Hepatic stellate cell (primary cell): ENCODE measurements at regions not wholly inside any gene's neighbourhood (a gene's known extent, or its start where the extent isn't known, plus 50 kb on each side); places are given as distances from the start of the nearest gene placed in this dataset.
A peak's percentile ranks its signal among the peaks of the same experiment; 100 is the strongest.

Experiments
- DNase-seq: peaks from one replicate; pipeline ENCODE4 v3.0.0; 2011; ENCODE audit warnings: low spot score

GRCh38 chr5:68407311-68408239 lies 192.0 kb downstream of the PIK3R1 start:
- no peak for DNase-seq

GRCh38 chr5:68408345-68408871 lies 192.9 kb downstream of the PIK3R1 start:
- DNase-seq, result no peak

GRCh38 chr5:68409259-68409658 lies 193.7 kb downstream of the PIK3R1 start:
- peak; percentile 34 for DNase-seq

DNA sequence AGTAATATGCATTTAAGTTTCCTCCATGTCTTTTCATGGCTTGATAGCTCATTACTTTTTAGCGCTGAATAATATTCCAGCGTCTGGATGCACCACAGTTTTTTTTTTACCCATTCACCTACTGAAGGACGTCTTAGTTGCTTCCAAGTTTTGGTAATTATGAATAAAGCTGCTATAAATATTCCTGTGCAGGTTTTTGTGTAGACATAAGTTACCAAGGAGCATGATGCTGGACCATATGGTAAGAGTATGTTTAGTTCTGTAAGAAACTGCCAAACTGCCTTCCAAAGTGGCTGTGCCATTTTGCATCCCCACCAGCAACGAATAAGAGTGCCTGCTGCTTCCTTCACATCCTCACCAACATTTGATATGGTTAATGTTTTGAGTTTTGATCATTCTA lies 195.6 kb downstream of the PIK3R1 start:
- DNase-seq, result no peak

- DNase-seq, result no peak
These were observed 199.9 kb downstream of the PIK3R1 start for GRCh38 chr5:68415177-68416085.

DNA sequence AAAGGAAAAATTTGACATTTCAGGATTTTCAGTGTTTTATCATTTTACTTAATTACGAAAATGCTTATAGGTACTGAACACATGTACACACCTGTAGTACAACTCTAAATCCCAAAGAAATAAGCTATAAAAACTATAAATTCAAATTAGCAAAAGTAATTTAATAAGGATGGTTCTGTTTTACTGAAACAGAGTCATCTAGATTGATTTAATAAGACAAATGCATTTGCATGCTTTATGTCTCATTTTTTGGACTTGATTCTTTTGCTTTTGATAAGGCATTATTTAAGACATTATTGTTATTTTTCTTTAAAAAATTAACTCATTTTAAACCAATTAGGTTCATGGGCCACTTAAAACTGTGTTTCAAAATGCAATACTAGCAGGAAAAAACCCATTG lies 201.2 kb downstream of the PIK3R1 start:
- no peak for DNase-seq

GRCh38 chr5:68418201-68418600 lies 202.6 kb downstream of the PIK3R1 start:
- peak; percentile 37 for DNase-seq

GRCh38 chr5:68418680-68419079 lies 203.1 kb downstream of the PIK3R1 start:
- no peak for DNase-seq

GRCh38 chr5:68419081-68419636 lies 203.6 kb downstream of the PIK3R1 start:
- no peak for DNase-seq

DNA sequence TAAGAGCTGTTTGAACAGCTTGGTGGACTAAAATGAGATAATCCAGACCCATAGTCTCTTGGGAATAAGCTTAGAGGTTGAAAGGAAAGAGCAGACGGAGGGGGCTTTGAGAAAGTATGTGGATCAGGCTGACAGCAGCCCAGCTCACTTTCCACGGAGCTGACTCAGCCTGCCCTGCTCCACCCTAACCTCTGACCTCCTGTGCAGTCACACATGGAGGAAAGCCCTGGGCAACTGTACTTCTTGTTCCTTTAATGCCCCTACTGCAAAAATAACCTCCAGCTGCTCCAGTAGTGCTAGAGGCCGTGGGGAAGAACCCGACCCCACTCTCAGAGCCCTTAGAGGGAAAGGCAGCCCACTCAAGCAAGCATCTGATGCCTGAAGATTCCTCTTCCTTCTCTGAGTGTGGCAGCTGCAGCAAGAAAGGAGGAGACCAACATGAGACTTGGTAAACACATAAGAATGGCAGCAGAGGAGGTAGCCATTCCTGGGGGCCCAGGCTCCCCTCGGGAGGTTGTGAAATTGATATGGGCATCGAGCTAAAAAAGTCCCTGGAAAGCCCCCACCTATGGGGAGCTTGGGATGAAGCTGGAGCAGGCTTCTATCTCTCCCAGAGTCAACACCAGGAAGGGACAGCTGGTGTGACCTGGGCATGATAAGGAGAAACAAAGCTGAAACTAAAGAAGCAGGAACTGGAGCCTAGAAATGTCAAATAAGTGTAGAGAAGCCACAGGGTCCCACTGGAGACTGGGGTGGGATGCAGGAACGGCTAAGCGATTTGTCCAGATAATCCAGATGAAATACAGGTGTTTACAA lies 204.3 kb downstream of the PIK3R1 start:
- DNase-seq, result peak; percentile 69

DNA sequence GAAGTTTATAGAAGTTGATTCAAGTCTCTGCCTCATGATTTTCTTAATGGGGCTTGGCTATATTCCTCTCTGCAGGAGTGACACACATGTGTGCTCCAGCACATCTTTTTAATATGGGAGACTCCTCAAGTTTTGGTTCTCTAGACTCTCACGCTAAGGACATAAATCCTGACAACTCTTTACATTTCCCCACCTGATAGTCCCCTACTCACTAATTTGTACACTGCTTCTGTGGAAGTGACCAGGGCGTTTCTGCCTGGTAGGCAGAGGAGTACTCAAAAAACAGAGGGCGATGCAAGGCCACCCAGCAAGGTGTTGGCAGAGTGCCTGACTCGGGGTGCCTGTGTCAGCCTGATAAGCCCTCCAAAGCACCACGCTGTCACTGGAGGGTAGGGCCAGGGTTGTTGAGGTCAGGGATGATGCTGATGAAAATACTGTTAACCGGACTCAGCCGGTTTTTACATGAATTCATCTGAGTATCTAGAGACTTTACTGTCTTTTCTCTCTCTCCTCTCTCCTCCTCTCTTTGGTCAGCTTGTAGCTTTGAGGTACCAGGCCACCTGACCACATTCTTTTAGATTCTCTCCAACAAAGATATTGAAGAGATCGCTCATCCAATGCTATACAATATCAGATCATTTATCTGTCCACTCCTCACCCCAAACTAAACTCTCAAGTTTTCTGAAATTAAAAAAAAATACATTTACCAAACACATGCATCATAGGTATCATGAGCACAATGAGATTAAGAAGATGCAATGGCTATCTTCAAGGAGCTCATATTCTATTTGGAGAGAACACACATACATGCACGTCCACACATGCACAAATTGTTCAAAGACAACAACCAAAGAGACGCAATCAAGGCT lies 205.2 kb downstream of the PIK3R1 start:
- DNase-seq, result no peak

GRCh38 chr5:68421485-68422220 lies 206.1 kb downstream of the PIK3R1 start:
- no peak for DNase-seq

DNA sequence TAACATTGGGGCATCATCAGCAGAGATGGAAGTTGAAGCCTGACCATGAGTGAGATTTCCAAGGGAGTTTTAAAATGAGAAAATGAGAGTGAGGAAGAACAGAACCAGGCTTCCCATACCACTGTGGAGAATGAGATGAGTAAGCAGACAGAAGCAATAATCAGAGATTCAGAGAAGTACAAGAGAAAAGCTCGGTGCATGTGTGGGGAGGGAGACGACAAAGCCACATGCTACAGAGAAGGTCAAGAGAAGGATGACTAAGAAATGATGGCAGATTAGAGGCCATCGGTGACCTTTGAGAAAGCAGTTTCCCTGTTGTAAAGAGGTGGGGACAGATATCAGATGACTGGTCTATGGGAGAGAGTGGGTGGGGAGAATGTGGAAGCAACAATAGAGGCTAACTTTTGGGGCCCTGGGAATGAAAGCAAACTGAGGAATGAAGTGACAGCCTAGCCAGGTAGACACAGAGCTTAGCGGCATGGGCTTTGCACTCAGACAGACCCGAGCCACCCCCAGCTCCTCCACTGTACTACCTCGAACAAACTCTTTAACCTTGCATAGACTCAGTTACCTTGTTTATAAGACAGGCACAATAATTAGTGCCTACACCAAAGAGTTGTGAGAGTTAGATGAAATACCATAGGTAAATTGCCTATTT lies 207.7 kb downstream of the PIK3R1 start:
- peak; percentile 12 for DNase-seq

GRCh38 chr5:68424799-68425537 lies 209.4 kb downstream of the PIK3R1 start:
- peak; percentile 21 for DNase-seq

GRCh38 chr5:68426586-68426985 lies 211.0 kb downstream of the PIK3R1 start:
- DNase-seq, result no peak

DNA sequence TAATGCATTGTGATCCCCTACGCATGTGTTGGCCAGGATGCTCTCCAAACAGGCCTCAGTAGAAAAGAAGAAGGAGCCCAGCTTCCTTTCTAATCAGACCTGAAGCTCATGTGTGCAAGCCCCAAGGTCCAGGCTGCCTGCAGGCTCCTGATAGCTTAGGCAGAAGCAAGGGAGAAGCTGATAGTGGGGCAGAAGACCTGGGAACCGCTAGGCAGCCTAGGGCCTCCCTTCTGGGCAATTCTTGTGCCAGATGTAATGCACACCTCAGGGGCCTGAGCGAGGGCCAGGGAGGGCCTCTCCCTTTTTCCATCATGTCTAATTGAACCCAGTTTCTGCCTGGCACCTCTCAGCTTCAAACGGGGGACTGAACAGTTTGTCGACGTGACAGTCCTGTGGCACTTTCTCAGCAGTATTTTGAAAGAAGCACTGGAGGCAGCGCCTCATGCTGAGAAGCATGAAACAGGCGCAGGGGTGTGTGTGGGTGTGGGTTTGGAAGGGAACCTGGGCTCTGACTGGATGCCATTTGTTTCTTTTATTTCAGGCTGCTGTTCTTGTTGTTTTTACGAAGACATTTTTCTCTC lies 212.8 kb downstream of the PIK3R1 start:
- no peak for DNase-seq

DNA sequence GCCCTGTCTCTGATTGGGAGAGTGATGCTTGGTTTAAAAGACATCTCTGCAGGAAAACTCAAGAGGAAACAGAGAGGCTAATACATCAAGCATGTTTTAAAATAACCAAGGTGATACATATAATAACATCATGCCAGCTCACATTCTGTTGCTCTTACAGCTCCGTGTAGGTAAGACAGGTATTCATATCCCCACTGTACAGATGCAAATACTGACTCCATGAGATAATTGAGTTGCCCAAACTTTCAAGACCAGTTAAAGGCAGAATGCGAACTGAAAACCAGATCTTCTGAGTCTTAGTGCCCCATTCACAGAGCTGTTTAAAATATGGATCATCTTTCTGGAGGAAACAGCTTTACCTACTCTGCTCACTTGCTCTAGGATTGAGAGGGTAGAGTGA lies 214.0 kb downstream of the PIK3R1 start:
- no peak for DNase-seq

- DNase-seq, result no peak
These were observed 214.7 kb downstream of the PIK3R1 start for GRCh38 chr5:68430279-68430678.
